ENCODE measurements at regions not wholly inside any gene's neighbourhood (a gene's known extent, or its start where the extent isn't known, plus 50 kb on each side); places are given as distances from the start of the nearest gene placed in this dataset.
A peak's percentile ranks its signal among the peaks of the same experiment; 100 is the strongest.

DNA sequence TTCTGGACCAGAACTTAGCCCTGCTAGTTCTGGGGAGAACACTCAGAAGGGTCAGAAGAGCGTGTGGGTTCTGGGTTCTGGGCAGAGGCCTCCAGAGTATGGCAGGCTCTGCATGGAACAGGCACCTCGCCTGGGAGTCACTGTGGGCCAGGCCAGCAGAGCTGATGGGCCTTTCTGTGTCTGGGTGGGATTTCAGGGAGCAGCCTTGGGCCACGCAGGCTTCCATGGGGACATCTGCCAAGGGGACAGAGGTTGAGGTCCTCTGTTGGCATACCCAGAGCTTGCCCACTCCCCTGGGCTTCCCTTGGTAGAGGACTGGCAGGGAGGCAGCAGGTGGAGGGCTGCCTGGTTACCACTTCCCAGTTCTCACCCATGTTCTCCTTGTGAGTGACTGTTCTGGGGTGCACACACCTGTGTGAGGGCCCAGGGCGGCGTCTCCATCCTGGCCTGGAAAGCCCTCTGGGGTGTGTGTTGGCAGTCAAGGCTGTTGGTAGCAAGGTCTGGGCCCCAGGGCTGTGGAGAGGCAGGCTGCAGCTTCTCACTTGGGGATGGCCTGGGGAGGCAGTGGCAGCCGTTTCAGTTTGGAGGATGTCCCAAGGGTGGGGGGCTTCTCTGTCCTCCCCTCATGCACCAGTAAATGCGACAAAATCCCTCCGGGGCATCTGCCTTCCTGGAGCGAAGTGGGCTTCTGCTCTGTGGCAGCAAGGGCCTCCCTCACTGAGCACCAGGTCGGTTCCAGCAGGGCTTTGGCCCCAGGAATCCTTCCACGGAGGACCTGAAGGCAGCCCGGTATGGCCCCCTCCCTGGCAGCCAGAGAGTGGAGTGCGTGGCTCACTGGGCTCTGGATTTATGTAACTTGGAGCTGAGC is 74.6 kb upstream of the HDAC4 start:
- no peak for DNase-seq (ENCODE audit: low read depth in 2 of 2)

DNA sequence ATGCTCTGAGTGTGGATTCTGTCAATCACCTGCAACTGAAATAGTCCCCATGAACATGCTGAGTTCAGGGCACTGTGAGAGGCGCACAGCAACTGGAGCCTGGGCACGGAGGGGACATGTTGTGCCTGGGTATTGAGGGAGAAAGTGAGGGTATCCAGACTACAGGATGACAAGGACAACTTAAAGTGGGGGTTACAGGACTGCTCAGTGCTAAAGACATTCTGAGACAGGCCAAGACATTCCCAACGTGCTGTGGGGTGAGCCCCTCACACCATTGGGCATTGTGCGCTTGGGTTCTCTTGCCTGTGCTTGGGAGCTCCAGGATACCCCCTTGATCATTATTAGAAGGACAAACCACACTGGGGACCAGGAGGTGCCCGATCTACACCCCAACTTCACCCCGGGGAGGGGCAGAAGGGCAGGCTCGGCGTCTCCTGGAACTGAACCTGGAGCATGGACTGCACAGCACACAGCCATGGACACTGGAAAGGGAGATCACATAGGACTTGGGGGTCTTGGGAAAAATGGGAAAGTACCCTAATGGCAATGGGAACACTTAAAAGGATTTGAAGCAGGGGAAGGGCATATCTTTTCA is 72.5 kb upstream of the HDAC4 start:
- DNase-seq (ENCODE audit: low read depth in 2 of 2): no peak

DNA sequence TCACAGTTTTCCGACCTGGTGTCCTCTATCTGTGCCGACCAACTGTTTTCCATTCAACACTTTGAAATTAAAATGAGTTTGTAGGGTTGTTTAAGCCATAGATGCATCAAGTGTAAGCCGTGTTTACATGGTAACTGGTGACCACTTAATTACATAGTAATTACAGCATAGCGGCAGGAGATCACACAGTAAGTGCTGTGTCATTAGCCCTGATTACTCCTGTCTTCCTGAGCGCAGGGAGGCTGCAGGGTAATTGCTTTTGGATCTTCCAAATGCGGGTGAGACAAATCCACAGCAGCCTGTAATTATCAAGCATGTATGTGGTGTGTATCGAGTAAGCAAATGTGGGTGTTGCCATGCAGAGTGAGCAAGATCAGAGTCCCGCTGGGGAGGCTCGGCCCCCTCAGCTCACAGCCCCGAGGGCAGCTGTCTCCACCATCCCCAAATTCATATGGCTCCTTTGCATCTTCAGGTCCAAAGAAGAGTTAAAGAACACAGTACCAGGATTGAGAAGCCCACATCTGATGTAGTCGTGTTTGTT is 71.5 kb upstream of the HDAC4 start:
- DNase-seq (ENCODE audit: low read depth in 2 of 2): no peak

DNA sequence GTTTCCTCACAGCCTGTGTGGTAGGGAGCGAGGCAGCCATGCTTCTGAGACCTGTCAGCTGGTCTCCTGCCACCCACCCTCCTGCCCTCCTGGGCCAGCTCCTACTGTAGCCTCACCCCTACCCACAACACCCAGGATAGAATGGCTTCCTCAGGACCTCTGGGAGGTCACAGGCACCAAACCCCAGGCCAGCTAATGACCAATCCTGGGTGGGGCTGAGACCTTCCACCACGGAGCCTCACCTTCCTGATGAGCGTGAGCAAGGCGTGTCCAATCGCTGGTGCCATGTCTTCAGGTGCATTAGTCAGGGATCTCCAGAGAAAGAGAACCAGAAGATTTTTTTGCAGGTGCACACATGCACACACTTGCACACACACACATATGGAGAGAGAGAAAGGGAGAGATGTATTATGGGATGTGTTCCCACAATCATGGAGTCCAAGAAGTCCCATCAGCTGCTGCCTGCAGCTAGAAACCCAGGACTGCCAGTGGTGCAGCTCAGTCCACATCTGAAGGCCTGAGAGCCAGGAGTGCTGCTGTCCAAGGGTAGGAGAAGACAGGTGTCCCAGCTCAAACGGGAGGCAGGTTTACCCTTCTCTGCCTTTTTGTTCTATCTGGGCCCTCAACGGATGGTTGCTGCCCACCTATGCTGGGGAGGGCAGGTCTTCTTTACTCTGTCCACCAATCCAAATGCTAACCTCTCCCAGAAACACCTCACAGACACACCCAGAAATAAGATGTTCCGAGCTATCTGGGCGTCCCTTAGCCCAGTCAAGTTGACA is 70.4 kb upstream of the HDAC4 start:
- no peak for DNase-seq (ENCODE audit: low read depth in 2 of 2)

DNA sequence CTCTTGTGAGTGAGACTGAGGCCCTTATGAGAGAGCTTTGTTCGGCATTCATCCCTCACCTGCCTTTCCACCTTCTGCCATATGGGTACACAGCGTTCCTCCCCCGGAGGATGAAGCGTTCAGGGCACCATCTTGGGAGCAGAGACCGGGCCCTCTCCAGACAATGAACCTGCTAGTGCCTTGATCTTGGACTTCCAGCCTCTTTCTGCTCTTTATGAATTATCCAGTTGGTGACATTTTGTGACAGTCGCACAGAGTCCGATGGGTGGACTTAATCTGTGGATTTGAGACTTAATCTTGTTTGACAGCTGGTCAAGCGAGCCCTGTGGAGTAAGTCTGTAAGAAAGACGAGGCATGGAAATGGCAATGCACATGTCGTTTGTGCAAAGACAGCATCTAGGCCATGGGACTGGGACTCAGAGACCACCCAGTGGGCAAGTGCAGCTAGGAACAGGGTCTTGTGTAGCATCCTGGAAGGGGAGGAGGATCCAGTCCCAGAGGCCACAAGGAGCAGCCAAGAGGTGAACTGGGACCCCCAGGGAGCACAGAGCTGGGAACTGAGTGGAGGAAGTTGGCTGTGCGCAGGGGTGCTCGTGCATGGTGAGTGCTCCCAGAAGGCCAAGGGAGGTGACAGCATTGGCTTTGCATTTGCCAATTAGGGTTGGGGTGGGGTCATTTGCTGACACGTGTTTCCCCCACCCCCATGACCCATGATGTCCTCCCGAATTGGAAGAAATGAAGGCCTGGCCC is 69.5 kb upstream of the HDAC4 start:
- no peak for DNase-seq (ENCODE audit: low read depth in 2 of 2)

DNA sequence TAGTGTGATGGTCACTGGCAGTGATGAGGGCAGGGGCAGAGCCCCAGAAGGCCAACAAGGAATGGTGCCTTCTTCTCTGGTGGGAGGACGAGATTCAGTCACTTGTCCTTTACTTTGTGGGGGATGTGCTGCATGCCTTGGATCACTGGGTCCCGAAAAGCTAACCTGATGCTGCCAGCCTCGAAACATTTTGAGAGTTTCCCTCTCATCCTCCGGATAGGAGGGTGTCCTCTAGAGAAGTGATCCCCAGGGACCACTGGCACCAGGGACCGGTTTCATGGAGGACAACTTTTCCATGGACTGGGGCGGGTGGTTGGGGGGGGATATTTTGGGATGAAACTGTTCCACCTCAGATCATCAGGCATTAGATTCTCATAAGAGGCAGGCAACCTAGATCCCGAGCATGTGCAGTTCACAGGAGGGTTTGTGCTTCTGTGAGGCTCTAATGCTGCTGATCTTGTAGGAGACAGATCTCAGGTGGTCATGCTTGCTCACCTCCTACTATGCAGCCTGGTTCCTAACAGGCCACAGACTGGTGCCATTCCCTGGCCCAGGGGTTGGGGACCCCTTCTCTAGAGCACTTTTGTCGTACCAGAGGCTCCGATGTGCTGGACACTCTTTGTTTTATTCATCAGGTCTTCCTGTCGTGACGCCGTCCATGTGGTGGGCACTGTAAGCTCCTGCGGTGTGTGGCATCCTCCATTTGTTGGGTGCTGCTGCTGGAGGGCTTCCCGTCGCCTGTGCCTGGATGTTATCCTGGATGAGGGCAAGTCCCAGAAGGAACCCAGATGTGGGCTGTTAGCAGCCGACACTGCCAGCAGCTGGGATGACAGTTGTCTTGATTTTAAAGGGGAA is 68.5 kb upstream of the HDAC4 start:
- no peak for DNase-seq (ENCODE audit: low read depth in 2 of 2)

DNA sequence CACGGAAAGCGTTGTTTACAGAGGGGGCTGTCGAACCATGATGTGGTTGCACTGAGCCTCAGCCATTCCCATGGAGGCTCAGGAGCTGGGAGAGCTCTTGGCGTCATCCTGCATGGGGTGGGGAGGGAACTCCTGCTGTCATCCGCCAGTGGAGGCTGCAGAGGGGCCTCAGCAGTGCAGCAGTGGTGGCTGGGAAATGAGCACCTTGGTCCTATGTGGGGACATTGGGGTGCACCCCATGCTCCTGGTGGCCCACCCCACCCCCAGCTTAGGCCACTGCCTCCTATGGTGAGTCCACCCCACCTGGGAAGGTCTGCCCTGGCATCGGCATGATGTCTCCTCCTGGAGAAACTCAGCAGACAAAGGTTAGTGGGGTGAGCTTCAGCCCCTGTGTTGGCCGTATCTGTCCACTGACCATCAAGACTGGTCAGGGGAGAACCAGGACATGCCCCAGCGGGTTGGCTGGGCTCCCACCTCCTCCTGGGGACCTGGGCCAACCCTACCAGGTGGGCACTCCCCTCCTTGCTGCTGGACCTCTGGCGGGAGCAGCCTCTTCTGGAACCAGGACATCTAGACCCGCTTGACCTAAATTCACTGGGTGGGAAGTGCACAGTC is 67.8 kb upstream of the HDAC4 start:
- no peak for DNase-seq (ENCODE audit: low read depth in 2 of 2)

DNA sequence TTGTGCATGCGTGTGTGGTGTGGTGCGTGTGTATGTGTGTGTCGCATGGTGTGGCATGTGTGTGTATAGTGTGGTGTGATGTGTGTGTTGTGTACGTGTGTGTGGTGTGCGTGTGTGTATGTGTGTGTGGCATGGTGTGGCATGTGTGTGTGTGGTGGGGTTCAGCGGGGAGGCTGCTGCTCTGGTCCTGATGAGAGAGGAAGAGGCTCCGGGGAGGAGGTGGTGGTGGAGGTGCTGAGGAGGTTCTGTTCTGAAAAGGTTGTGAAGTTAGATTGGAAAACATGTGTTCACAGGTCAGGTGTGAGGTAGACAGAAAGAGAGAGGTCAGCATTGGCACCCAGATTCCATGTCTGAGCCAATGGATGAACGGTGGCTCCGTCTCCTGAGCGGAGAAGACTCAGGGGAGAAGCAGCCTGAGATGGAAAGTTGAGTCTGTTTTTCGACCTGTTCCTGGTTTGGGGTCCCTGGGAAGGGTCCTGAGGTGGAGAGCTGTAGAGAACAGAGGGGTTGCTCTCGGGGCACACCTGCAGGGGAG is 67.2 kb upstream of the HDAC4 start:
- DNase-seq (ENCODE audit: low read depth in 2 of 2): no peak

DNA sequence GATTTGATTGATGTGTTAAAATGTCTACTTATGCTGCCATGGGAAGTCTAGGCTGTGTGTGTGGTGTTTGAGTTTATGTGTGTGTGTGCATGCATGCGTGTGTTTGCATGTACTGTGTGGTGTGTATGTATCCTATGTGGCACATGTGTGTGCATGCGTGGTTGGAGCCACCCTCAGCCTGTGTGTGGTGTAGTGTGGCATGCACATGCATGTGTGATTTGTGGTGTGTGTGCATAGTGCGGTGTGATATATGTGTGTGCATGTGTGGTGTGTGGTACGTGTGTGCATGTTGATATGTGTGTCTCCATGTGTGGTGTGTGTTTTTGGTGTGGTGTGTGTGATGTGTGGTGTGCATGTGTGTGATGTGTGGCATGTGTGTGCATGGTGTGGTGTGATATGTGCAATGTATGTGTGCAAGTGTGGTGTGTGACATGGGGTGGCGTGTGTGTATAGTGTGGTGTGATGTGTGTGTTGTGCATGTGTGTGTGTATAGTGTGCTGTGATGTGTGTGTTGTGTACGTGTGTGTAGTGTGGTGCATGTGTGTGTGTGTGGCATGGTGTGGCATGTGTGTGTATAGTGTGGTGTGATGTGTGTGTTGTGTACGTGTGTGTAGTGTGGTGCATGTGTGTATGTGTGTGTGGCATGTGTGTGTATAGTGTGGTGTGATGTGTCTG is 66.6 kb upstream of the HDAC4 start:
- no peak for DNase-seq (ENCODE audit: low read depth in 2 of 2)

DNA sequence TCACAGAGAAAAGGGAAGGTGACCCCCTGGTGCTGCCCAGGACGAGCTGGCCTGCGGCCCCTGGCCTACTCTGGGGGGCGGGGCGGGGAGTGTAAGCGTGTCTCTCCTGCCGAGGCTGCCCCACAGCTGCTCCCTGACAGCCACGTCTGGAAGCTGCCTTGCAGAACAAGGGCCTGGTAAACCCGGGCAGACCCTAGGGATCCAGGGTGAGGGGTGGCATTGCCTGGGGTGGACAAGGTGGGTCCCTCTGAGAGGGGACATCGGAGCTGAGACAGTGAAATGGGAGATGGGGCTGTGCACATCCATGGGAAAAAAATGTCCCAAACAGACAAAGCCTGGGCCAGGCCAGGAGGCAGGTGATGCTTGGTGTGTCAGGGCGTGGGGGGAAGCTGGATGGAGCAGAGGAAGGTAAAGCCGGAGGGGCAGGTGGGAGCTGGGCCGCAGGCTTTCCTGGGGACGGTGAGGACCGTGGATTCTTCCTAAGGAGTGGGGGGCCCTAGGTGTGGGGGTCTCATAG is 66.0 kb upstream of the HDAC4 start:
- DNase-seq (ENCODE audit: low read depth in 2 of 2): no peak

DNA sequence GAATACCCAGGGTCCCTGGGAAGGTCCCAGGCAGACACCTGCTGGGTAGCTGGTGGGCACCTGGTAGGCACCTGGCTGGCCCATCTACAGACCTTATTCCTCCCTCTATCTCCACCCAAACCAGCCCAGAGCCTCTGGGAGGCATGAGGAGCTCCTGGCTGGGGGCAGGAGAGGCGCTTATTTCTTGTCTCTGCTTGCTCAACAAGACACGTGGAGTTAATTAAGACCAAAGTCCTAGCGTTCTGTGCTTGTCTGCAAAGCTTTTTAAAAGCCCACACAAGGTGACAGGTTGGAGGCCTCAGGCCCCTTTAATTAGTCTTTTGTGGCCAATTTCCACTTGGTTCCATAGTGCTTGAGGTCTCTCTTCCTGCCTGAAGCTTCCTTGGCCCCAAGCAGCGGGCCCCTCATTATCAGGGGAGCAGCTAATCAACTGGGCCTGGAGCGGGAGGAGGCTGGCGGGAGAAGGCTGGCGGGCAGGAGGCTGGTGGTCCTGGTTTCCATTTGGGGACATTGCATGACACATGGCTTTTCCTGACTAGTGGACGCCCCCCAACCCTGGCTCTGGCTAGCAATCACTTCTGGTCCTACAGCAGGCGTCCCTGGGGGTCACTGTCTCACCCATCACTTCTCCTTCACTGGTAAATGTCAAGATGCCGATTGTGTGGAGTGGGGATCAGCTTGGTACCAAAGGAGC is 65.4 kb upstream of the HDAC4 start:
- peak in 1 of 2 experiments; percentile 11 for DNase-seq (ENCODE audit: low read depth in 2 of 2)

DNA sequence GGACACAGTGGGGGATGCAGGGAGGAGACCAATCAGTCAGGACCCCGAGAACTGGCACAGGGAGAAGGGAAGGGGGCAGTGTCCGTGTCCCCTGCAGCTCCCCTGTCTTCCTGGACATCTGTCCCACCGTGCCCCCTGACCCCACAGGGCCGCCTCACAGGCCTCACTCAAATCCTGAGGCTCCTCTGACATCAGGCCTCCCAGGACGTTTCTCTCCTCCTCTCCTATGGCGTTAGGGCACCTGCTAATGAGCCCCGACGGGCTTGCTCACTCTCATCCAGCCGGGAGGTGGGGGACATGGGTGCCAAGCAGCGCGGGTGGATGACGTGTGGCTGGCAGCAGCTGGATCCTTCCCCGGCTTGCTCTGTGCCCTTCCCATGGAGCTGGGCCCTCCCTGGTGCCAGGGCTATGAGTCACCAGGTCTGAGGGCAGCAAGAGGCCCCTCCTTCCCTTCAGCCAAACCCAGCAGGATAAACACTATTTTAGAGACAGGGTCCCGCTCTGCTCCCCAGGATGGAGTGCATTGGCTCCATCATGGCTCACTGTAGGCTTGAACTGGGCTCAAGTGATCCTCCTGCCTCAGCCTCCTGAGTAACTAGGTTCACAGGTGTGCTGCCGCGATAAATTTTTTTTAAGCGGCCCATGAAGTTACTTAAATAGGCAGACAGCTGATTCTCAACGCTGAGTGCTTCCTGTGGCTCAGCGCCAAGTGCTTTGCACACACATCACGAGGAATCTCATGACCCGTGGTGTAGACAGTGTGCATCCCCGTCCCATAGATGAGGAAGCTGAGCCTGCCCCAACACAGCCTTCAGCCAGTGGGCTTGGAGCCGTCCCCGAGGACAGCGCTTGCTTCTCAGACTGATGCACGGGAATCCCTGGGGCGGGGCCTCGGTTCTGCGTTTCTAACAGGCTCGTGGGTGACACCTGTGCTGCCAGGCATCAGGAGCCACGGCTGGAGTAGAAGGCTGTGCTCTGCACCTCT is 64.5 kb upstream of the HDAC4 start:
- no peak for DNase-seq (ENCODE audit: low read depth in 2 of 2)

DNA sequence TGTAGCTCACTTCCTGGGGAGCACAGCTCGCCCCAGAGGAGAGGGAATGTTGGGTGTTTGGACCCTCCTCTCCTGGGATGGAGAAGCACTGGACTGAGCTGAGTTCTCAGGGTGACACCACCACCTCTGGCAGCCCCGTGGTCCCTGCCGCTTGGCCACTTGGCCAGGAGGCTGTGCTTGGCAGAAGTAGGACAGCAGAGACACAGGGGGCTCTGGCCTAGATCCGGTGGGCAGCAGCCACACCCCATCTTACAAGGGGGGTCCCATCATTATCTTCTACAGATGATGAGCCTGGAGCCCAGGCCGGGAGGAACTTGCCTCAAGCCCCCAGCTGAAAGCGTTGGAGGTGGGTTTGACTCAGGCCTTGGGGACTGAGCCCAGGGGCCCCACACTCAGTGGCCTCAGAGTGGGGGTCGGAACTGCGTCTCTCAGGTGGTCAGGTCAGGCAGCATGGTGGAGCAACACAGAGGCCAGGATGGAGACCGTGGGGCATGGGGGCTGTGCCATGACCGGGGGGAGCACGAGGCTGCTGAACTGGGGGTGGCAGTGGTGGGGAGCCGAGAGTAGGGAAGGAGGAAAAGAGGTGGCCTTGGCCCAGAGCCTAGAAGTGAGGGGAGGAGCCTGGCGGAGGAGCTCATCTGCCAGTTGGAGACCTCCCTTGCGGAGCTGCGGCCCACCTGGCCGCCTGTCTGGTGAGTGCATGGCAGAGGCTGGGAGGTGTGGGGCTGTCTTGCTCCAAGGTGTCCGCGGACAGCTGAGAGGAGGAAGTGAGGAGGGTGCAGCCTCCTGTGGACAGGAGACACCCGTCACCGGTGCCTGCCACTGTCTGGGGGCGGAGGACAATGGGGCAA is 63.6 kb upstream of the HDAC4 start:
- no peak for DNase-seq (ENCODE audit: low read depth in 2 of 2)

DNA sequence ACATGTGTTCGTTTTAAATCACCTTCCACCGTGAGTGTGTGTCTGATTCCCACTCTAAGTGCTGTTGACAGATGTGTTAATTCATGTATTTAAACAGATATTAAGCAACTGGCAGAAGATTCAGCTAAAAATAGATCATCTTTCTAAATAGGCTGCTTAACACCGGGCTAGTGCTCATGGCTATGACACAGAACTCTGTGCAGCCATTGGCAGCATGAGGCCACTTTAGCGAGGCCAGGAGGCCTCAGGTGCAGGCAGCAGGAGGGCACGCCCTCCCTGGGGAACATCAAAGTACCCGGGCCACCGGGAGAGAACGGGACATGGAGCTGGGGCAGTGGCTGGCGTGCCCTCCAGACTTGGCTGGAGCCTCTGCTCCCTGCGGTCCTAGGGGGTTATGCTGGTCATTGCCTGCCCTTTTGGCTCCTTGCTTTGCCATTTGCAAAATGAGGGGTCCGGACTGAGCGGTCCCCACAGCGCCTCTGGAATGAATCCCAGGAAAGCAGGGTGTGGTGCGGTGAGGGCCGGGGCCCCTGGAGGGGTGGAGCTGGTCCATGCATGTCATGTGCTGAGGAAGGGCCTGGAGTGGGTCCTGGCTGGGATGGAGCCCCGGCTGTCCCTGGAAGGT is 62.8 kb upstream of the HDAC4 start:
- DNase-seq (ENCODE audit: low read depth in 2 of 2): no peak

DNA sequence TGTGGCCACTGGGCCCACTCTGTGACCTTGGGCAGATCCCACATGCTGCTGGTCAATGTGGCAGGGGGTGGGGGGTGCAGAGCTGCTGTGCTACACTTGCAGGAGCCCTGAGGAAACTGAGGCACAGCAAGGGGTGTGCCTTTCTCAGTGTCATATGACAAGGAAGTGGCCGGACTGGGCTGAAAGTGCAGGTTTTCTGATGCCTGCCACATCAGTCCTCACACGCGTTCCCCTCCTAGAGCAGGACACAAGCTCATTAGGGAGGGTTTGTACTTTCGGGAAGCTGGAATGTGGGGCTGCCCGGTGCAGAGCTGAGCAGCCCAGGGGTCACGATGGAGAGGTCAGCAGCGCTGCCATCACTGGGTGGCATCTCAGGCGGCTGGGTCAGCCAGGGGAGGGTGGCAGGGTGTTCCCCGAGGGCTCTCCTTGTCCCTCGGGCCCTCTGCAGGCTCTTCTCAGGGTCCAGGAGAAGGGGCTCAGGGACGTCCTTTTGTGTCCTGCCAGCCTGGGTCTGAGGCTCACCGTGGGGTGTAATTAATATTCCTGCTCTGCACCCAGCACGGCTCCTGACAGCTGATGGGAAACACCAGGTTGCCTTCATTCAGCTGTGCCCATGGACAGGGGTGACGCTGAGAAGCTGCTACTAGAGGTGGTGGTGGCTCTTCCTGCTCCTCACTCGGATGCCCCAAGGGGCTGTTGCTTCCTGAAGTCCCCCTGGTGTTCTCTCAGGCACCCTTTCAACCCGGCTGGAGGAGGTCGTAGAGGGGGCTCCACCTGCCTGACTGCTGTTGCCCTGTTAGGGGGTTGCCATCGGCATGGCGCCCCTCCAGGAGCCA is 62.1 kb upstream of the HDAC4 start:
- DNase-seq (ENCODE audit: low read depth in 2 of 2): no peak

All from fibroblast of skin of left quadriceps (primary cell).